Liver (tissue), 3 donors: ENCODE measurements at regions not wholly inside any gene's neighbourhood (a gene's known extent, or its start where the extent isn't known, plus 50 kb on each side); places are given as distances from the start of the nearest gene placed in this dataset.

Experiments
- GABPA ChIP-seq, 2 donors: IDR thresholded peaks in 1 of 2; conservative IDR thresholded peaks in 1 of 2; 2 replicates each; pipeline ENCODE4 v1.6.1; 2016; ENCODE audit warnings: antibody characterized with exemption in 2 of 2, mild to moderate bottlenecking in 1 of 2, moderate library complexity in 1 of 2
- TF ChIP-seq, protein P1 (sequence below): fragments of 150-350 bp; IDR thresholded peaks from 2 replicates; pipeline ENCODE4 v1.5.1; 2017; ENCODE audit warnings: improper control_type of control experiment, low read depth, low read length; ENCODE audit not compliant: missing input control
- TF ChIP-seq, protein P2 (sequence below): IDR thresholded peaks from 2 replicates; pipeline ENCODE4 v1.6.1; 2016; ENCODE audit warnings: antibody characterized with exemption
- donor health status: healthy.
- donor health status: healthy.

GRCh38 chr6:169384291-169384690 lies 130.6 kb upstream of the THBS2 start:
- TF ChIP-seq, protein P1, sequence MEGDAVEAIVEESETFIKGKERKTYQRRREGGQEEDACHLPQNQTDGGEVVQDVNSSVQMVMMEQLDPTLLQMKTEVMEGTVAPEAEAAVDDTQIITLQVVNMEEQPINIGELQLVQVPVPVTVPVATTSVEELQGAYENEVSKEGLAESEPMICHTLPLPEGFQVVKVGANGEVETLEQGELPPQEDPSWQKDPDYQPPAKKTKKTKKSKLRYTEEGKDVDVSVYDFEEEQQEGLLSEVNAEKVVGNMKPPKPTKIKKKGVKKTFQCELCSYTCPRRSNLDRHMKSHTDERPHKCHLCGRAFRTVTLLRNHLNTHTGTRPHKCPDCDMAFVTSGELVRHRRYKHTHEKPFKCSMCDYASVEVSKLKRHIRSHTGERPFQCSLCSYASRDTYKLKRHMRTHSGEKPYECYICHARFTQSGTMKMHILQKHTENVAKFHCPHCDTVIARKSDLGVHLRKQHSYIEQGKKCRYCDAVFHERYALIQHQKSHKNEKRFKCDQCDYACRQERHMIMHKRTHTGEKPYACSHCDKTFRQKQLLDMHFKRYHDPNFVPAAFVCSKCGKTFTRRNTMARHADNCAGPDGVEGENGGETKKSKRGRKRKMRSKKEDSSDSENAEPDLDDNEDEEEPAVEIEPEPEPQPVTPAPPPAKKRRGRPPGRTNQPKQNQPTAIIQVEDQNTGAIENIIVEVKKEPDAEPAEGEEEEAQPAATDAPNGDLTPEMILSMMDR, result no peak
- TF ChIP-seq GABPA (IDR thresholded peaks at IDR 0.05 in 1 of 2, conservative IDR thresholded peaks at IDR 0.05 in 1 of 2), result no peak
- TF ChIP-seq, protein P2, sequence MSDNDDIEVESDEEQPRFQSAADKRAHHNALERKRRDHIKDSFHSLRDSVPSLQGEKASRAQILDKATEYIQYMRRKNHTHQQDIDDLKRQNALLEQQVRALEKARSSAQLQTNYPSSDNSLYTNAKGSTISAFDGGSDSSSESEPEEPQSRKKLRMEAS, result no peak
